Fibroblast of gingiva (primary cell): ENCODE measurements at regions not wholly inside any gene's neighbourhood (a gene's known extent, or its start where the extent isn't known, plus 50 kb on each side); places are given as distances from the start of the nearest gene placed in this dataset.
A peak's percentile ranks its signal among the peaks of the same experiment; 100 is the strongest.
"Not testable (repeated sequence)": the region's sequence is repeated elsewhere in the genome, so short reads cannot be mapped to it uniquely, and the experiment has no call there.

ENCODE experiments used
- DNase-seq: peaks from one replicate; pipeline ENCODE4 v3.0.0-alpha.2; 2011; ENCODE audit warnings: low read depth

DNA sequence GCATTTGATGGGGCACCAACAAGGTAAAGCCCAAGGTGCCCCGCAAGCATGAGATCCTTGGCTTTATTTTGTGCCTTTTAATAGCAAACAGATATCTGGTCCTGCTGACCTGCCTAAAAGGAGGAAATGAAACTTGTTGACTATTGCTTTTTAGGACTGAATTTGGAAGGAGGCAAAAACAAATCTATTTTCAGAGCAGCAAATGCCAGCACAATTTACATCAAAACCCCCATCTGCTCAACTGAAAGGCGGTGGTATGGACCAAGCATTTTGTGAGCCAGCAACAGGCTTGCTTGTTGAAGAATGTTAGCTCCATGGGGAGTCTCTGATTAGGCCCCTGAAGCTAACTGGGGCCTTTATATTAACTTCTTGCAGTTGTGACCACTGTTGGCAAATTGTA lies 192.6 kb upstream of the E2F8 start:
- no peak for DNase-seq

GRCh38 chr11:19432370-19433061 lies 191.8 kb upstream of the E2F8 start:
- DNase-seq, result peak; percentile 95

- peak; percentile 68 for DNase-seq
Measured at GRCh38 chr11:19430754-19431398, 190.1 kb upstream of the E2F8 start.

GRCh38 chr11:19430346-19430745 lies 189.6 kb upstream of the E2F8 start:
- no peak for DNase-seq

DNA sequence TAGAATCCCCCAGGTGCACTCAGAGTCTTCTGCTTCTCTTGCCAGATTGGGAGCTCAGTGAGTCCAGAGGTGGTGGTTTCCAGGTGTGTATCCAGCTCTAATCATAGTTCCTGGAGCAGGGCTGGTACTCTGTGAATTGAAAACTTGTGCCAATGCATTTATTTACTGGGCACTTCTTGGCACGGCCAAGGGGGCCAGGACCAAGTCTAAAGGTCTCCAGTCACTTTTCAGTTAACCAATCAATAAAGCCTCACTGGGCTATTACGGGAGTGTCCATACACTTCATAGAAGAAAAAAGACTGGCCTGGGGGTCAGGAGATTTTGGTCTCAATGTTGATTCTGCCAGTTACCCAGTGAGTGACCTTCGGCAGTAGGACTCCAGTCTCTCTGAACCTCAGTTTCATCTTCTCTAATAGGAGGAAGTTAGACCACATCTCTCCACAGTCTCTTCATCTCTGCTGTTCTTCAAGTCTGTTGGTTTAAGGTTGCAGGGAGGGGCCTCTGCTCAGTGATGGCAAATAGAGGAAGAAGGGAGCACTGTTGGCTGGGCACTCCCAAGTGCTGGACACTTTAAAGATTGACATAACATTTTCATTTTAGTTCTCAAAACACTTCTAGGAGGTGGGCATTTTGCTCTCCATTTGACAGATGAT lies 188.5 kb upstream of the E2F8 start:
- no peak for DNase-seq

GRCh38 chr11:19428206-19429002 lies 187.7 kb upstream of the E2F8 start:
- no peak for DNase-seq

DNA sequence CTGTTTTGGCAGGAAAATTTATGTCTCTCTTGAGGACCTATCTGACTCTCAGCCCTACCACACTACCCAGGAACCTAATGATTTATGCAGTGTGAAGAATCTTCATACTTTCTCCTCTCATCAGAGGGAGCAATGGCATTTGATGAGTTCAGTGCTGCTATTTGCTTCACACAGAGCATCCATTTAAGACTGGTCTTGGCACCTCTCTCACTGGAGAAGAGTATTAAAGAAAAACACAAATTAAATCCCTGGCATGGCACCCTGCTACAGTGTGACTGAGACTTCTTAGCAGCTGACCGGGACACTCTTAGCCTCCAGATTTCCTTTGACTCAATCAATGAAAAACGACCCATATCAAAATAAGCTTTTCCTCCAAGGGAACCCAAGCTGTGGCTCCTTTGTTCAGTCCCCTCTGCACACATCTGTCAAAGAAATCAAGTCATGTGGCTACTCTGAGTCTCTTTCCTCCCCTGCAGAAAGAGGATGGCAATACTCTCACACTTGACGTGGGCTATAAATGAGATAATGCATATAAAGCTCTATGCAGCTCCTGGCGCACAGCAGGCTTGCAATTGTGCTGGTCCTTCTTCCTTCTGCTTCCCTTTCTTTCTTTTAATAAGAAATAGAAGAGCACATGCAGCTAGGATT lies 186.1 kb upstream of the E2F8 start:
- no peak for DNase-seq

DNA sequence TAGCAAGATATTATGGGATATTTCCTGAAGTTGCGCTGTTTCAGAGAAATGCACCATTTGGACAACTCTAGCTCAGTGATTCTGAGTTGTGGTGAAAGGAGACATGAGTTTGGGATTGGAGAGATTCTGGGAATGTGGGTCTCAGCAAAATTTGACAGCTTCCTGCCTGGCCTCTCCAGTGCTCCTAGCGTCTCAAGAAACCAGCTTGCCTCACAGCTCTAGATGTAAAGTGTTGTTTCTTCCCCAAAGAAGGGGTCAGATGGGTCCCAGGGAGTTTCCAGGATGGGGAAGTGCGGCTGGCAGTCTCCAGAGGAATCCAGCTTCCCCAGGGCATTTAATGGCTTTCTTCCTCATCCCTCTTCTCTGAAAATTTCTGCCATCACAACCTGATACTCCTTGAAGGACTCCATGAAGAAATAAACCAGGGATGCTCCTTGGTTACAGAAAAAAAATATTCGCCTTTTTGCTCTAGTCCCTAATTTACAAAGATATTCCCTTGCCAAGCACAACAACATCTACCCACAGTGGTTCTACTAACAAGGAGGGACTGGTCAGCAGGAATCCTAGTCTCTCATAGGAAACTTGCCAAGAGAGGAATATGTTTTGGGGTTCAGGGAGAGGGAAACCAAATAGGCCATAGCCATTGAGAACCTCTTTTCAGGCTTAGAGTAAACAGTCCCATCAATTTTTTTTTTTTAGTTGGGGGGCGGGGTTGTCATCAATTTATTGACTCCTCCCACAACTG lies 185.4 kb upstream of the E2F8 start:
- DNase-seq, result no peak

GRCh38 chr11:19422276-19422675 lies 181.5 kb upstream of the E2F8 start:
- DNase-seq, result no peak

DNA sequence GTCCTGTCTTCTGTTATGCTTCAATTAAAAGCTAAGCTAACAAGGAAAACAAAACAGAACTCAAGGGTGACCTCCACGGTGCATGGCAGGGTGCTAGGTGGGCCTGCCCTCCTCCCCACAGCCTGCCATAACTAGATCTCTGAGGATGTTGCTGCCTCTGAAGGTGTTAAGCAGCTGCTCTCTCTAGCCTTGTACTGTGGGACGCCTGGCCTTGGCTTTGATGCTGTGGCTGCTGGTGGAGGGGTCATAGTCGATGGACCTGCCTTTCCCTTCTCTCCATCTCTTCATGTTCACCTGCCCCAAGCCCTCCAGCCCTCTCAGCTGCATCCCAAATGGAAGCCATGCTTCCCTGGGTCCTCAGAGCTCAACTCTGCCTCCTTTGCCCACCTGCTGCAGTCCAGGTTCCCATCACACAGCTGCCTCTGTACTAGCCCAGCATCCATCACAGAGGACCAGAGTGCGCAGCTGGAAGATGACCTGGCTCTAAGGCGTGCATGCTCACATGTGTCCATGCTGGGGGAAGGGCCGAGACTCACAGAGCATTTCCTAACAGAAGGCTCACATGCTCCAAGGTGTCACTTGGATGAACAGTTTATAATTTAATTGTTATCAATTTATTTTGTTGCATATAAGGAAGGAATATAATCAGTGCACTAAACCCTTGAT lies 180.3 kb upstream of the E2F8 start:
- DNase-seq, result no peak

DNA sequence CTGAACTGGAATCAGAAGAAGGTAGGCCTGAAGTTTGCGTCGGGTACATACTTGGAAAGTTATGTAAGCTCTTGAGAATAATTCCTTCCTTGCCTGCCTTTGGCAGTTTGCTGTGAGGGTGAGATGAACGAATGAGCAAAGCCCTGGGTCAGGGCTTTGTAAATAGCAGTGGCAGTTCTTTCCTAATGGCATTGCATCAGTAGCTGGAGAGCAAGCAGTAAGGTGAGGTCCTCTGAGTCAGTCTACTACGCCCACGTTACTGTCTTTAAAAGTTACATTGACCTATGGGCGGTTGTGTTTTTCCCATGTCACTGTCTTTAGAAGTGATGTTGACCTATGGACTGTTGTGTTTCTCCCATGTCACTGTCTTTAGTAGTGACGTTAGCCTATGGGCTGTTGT lies 179.1 kb upstream of the E2F8 start:
- DNase-seq, result no peak

DNA sequence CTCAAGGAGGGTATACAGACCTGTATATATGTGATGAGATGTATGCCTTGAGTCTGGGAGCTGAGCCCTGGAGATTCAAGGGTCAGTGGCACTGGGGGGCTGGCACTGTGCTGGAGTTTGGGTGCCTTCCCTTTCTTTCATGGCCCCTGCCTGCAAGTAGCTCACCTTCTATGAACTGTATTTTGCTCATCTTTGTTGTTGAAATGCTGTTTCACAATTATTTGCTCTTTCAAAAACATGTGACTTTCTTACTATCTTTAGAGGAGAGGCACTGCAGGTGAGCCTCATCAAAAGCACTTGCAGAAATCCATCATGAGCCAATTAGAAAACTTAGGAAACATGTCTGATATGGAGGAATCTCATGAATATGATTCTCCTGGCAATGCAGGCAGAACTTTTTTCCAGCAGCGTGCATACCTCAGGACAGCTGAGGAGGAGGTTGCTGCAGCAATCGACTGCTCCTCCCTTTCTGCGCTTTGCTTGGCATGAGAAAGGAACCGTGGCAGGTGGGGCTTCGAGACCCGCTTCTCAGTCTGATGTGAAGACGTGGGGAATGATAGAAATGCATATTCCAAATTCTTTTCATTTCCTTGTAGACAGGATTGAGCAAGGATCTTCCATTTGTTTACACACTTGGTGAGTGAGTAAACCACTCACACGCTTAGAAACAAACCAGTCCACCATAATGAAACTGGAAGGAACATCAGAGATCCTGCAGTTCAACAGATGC lies 178.4 kb upstream of the E2F8 start:
- peak; percentile 85 for DNase-seq

DNA sequence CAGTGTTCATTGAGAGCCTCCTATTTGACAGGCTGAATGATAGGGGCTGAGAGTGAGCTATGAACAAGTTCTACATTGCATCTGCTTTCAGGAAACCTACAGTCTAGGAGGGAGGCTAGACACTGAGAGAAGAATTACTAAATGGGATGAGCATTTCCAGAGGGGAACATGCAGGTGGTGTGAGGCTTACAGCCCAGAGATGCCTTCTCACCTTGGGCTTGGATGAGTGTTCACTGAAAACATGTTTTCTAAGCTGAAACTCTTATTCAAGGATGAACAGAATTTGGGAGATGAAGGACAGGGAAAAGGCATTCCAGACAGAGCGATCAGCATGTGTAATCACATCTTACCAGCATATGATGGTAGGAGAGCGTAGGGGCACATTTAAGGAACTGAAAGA lies 177.5 kb upstream of the E2F8 start:
- DNase-seq, result no peak

- DNase-seq, result not testable (repeated sequence)
Measured at GRCh38 chr11:19412070-19412469, 171.3 kb upstream of the E2F8 start.

DNA sequence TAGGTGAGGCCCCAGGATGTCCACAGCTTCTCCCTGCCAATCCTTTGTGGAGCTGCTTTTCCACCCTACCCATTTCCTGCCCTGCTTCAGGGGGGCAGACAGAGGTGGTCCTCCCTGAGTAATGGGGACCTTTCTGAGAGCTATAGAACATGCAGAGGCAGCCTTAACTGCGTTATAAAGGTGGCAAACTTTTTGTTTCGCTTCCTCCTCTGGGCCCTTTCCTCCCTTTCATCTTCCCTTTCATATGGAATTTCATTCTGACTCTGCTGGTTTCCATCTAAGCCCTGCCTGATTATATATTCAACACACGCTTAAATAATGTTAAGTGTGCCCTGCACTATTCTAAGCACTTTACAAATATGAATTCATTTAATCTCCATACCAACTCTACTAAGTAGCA lies 169.3 kb upstream of the E2F8 start:
- no peak for DNase-seq

DNA sequence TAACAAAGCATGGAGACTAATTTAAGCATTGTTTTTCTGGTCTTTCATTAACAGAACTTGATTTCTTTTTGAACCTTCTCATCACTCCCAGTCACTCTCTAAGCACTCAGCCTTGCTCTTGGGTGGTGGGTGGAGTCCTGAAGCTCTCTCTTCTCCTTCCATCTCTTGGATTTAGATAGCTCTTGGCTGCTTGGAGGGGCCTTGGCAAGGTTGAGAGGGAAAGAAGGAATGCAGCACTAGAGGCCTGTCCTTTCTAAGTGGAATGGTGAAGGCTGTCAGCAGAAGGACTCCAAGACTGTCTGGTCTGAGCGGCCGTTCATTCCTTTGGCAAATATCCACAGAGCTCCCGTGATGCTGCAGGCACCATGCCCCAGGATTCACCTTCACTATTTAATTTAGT lies 168.6 kb upstream of the E2F8 start:
- no peak for DNase-seq

- no peak for DNase-seq
Measured at GRCh38 chr11:19407677-19408270, 167.0 kb upstream of the E2F8 start.

DNA sequence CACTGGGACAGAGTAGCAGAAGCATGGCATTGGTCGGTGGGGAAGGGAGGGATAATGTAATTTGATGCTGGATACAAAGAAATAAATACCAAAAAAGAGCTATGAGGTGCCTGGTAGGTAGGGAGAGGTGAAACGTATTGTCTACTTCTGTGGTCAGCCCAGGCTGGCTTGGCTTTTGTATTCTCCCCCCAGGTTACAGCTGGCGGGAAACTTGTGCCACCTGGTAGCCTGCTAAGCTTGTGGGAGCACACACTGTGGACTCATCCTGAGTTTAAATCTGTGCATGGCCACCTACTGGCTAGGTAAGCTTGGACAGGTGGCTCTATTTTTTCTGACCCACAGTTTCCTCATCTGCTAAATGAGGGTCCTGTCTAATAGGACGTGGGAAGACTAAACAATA lies 165.2 kb upstream of the E2F8 start:
- no peak for DNase-seq

DNA sequence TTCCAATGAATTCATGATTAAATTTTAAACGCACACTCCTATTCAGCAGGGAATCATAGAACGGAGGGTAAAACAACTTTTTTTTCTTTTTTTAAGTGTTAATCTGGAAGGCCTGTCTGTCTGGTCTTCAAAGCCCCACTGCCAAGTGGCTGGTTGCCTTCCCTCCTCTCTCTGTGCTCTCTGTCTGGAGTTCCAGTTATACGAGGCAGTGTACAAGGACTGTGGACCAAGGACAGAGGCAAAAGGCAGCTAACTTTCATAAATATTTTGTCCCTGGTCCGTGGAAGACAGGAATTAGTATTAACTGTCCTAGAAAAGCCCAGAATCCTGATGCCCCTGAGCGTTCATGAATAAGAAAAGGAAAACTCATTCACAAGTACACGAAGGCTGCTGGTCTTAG lies 164.0 kb upstream of the E2F8 start:
- DNase-seq, result no peak
